ENCODE measurements at regions not wholly inside any gene's neighbourhood (a gene's known extent, or its start where the extent isn't known, plus 50 kb on each side); places are given as distances from the start of the nearest gene placed in this dataset.

DNA sequence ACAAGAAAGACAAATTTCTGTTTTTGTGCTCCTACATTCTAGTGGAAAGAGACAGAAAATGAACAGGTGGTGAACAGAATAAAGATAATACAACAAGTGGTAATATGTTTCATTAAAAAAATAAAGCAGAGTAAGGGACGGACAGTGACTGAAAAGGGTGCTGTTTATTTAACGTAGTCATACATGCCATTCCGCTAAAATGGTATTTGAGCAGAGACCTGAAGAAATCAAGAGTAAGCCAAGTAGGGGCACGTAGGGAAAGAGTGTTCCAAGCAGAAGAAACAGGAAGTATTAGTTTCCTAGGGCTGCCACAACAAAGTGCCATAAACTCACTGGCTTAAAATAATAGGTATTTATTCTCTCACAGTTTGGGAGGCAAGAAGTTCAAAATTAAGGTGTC is 65.6 kb upstream of the KCTD3 start:
- TF ChIP-seq CTCF (IDR thresholded peaks at IDR 0.05 in 2 of 3, conservative IDR thresholded peaks at IDR 0.05 in 1 of 3; ENCODE audit: control insufficient read depth in 2 of 3, extremely low read depth in 1 of 3, insufficient read depth in 1 of 3, low read depth in 3 of 3, low read length in 3 of 3) (no peak), NFYB (IDR thresholded peaks at IDR 0.05; ENCODE audit: insufficient read depth, low read depth, low read length) (no peak), EP300 (IDR thresholded peaks at IDR 0.05; ENCODE audit: borderline replicate concordance in 1 of 2, control insufficient read depth in 1 of 2, low read depth in 2 of 2, low read length in 2 of 2) (no peak), POLR2AphosphoS5 (IDR thresholded peaks at IDR 0.05; ENCODE audit: low read length) (no peak), CBFB (IDR thresholded peaks at IDR 0.05; ENCODE audit: low read depth) (no peak), PKNOX1 (IDR thresholded peaks at IDR 0.05) (no peak), RCOR1 (conservative IDR thresholded peaks at IDR 0.05; ENCODE audit: low read depth, low read length) (no peak), EZH2 (IDR thresholded peaks at IDR 0.05; ENCODE audit: borderline replicate concordance, control insufficient read depth, low read depth, low read length) (no peak), ZNF207 (IDR thresholded peaks at IDR 0.05; ENCODE audit: borderline replicate concordance) (no peak), ATF3 (IDR thresholded peaks at IDR 0.05; ENCODE audit: borderline replicate concordance, extremely low read depth, low read depth, low read length) (no peak), ESRRA (IDR thresholded peaks at IDR 0.05; ENCODE audit: low read length) (no peak), CHD2 (IDR thresholded peaks at IDR 0.05; ENCODE audit: borderline replicate concordance, low read depth, low read length) (no peak), CBX5 (IDR thresholded peaks at IDR 0.05; ENCODE audit: low read depth) (no peak)
- TF ChIP-seq, protein P1, sequence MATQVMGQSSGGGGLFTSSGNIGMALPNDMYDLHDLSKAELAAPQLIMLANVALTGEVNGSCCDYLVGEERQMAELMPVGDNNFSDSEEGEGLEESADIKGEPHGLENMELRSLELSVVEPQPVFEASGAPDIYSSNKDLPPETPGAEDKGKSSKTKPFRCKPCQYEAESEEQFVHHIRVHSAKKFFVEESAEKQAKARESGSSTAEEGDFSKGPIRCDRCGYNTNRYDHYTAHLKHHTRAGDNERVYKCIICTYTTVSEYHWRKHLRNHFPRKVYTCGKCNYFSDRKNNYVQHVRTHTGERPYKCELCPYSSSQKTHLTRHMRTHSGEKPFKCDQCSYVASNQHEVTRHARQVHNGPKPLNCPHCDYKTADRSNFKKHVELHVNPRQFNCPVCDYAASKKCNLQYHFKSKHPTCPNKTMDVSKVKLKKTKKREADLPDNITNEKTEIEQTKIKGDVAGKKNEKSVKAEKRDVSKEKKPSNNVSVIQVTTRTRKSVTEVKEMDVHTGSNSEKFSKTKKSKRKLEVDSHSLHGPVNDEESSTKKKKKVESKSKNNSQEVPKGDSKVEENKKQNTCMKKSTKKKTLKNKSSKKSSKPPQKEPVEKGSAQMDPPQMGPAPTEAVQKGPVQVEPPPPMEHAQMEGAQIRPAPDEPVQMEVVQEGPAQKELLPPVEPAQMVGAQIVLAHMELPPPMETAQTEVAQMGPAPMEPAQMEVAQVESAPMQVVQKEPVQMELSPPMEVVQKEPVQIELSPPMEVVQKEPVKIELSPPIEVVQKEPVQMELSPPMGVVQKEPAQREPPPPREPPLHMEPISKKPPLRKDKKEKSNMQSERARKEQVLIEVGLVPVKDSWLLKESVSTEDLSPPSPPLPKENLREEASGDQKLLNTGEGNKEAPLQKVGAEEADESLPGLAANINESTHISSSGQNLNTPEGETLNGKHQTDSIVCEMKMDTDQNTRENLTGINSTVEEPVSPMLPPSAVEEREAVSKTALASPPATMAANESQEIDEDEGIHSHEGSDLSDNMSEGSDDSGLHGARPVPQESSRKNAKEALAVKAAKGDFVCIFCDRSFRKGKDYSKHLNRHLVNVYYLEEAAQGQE (IDR thresholded peaks at IDR 0.05; ENCODE audit: low read depth, low read length) = no peak
